Esophagus muscularis mucosa (tissue), 4 donors: ENCODE measurements at regions not wholly inside any gene's neighbourhood (a gene's known extent, or its start where the extent isn't known, plus 50 kb on each side); places are given as distances from the start of the nearest gene placed in this dataset.

Source experiments
- DNase-seq: peaks from one replicate; pipeline ENCODE4 v3.0.0-alpha.2; 2017; ENCODE audit errors: extremely low spot score
- H3K27ac ChIP-seq, 4 donors: fragments of 200-600 bp; sonication (generic); replicated peaks in 1 of 4; 1 replicate in 3 of 4; 2 replicates in 1 of 4; pipeline ENCODE4 v1.5.1; 2016 to 2019; ENCODE audit warnings: mild to moderate bottlenecking in 1 of 4
- H3K27me3 ChIP-seq, 4 donors: fragments of 200-600 bp; sonication (generic); one replicate each; pipeline versions ENCODE4 v1.5.1 to v1.6.0; 2016 to 2019
- H3K36me3 ChIP-seq, 4 donors: fragments of 200-600 bp; sonication (generic); one replicate each; pipeline ENCODE4 v1.5.1; 2016 to 2019
- H3K4me1 ChIP-seq, 4 donors: fragments of 200-600 bp; sonication (generic); one replicate each; pipeline ENCODE4 v1.5.1; 2016 to 2019
- H3K4me3 ChIP-seq, 4 donors: fragments of 200-600 bp; sonication (generic); 1 replicate in 2 of 4; 2 replicates in 2 of 4; pipeline ENCODE4 v1.5.1; 2016 to 2019; ENCODE audit warnings: mild to moderate bottlenecking in 4 of 4, moderate library complexity in 1 of 4
- H3K9me3 ChIP-seq, 4 donors: fragments of 200-600 bp; sonication (generic); 1 replicate in 3 of 4; 2 replicates in 1 of 4; pipeline ENCODE4 v1.5.1; 2016 to 2019
- CTCF ChIP-seq, 3 experiments: fragments of 200-600 bp in 2 of 3; fragments of 450-650 bp in 1 of 3; sonication (generic) in 2 of 3; IDR thresholded peaks; one replicate each; pipeline ENCODE4 v1.5.1; 2017 to 2019; ENCODE audit warnings: antibody characterized with exemption in 3 of 3, mild to moderate bottlenecking in 2 of 3, moderate library complexity in 1 of 3
- EP300 ChIP-seq: sonication (generic); formaldehyde crosslinking; IDR thresholded peaks from one replicate; pipeline ENCODE4 v1.6.1; 2017; ENCODE audit warnings: antibody characterized with exemption
- POLR2A ChIP-seq: fragments of 450-650 bp; IDR thresholded peaks from one replicate; pipeline ENCODE4 v1.6.1; 2017; ENCODE audit warnings: antibody characterized with exemption, moderate library complexity, mild to moderate bottlenecking, low read depth
- POLR2AphosphoS5 ChIP-seq, 2 donors: sonication (generic); formaldehyde crosslinking; IDR thresholded peaks; one replicate each; pipeline ENCODE4 v1.6.1; 2017; ENCODE audit warnings: antibody characterized with exemption in 2 of 2
- WGBS: methylation state at CpG from one replicate; pipeline ENCODE4 v1.1.5; 2018; 5-methylcytosine and 5-hydroxymethylcytosine counted together
- intact Hi-C: fragments of 100-400 bp; cut with DNase I; formaldehyde crosslinking; loops from one replicate; pipeline ENCODE4 v1.15.1; 2023

GRCh38 chr17:53141731-53142130 lies 681.0 kb upstream of the KIF2B start:
- no peaks in the 10 kb centered on the region for H3K36me3 ChIP-seq
- no peak overlapping the region for H3K4me3 ChIP-seq
- no peaks in the 10 kb centered on the region for H3K9me3 ChIP-seq
- no peak overlapping the region for H3K27ac ChIP-seq
- DNase-seq: no peak
- H3K27me3 ChIP-seq: no peaks in the 10 kb centered on the region
- H3K4me1 ChIP-seq: peaks cover 0 to 9% (median 0%) of the 10 kb centered on the region in 4 donors
- TF ChIP-seq POLR2AphosphoS5 (IDR thresholded peaks at IDR 0.05) (no peak), EP300 (no peak), CTCF (IDR thresholded peaks at IDR 0.05) (no peak), POLR2A (no peak)
- intact Hi-C loops: no loop called here
- WGBS: 83% methylated on average over 3 of the region's 3 CpGs

- Histone ChIP-seq H3K4me1 (peaks cover 0 to 9% (median 0%) of the 10 kb centered on the region in 4 donors), H3K4me3 (no peak overlapping the region), H3K27ac (no peak overlapping the region), H3K36me3 (no peaks in the 10 kb centered on the region), H3K27me3 (no peaks in the 10 kb centered on the region), H3K9me3 (no peaks in the 10 kb centered on the region)
- intact Hi-C loops: no loop called here
- TF ChIP-seq EP300 (no peak), POLR2A (no peak), POLR2AphosphoS5 (IDR thresholded peaks at IDR 0.05) (no peak), CTCF (IDR thresholded peaks at IDR 0.05) (no peak)
- WGBS: 58% methylated on average over 3 of the region's 3 CpGs
- no peak for DNase-seq
Measured at GRCh38 chr17:53141280-53141679, 681.4 kb upstream of the KIF2B start.

- H3K4me1 ChIP-seq: peaks cover 0 to 9% (median 0%) of the 10 kb centered on the region in 4 donors
- H3K9me3 ChIP-seq: no peaks in the 10 kb centered on the region
- H3K36me3 ChIP-seq: no peaks in the 10 kb centered on the region
- H3K27ac ChIP-seq: no peak overlapping the region
- intact Hi-C loops: no loop called here
- no peaks in the 10 kb centered on the region for H3K27me3 ChIP-seq
- TF ChIP-seq POLR2A (no peak), EP300 (no peak), CTCF (IDR thresholded peaks at IDR 0.05) (no peak), POLR2AphosphoS5 (IDR thresholded peaks at IDR 0.05) (no peak)
- DNase-seq: no peak
- no peak overlapping the region for H3K4me3 ChIP-seq
Measured at GRCh38 chr17:53137869-53138268, 684.9 kb upstream of the KIF2B start.

- Histone ChIP-seq H3K4me3 (no peak overlapping the region), H3K27me3 (no peaks in the 10 kb centered on the region), H3K27ac (no peak overlapping the region), H3K4me1 (peaks cover 0 to 9% (median 0%) of the 10 kb centered on the region in 4 donors), H3K36me3 (no peaks in the 10 kb centered on the region), H3K9me3 (no peaks in the 10 kb centered on the region)
- 48% methylated on average over 3 of the region's 3 CpGs for WGBS
- DNase-seq: no peak
- intact Hi-C loops: no loop called here
- TF ChIP-seq EP300: no peak
- TF ChIP-seq CTCF (IDR thresholded peaks at IDR 0.05): no peak
- TF ChIP-seq POLR2AphosphoS5 (IDR thresholded peaks at IDR 0.05): no peak
- no peak for TF ChIP-seq POLR2A
Measured at GRCh38 chr17:53135969-53136368, 686.8 kb upstream of the KIF2B start.

GRCh38 chr17:53134548-53134947 lies 688.2 kb upstream of the KIF2B start:
- H3K27me3 ChIP-seq: no peaks in the 10 kb centered on the region
- no peak for DNase-seq
- intact Hi-C loops: no loop called here
- TF ChIP-seq EP300 (no peak), POLR2A (no peak), POLR2AphosphoS5 (IDR thresholded peaks at IDR 0.05) (no peak), CTCF (IDR thresholded peaks at IDR 0.05) (no peak)
- 79% methylated on average over 5 of the region's 5 CpGs for WGBS
- H3K9me3 ChIP-seq: no peaks in the 10 kb centered on the region
- no peak overlapping the region for H3K4me3 ChIP-seq
- no peak overlapping the region for H3K27ac ChIP-seq
- H3K4me1 ChIP-seq: peaks cover 0 to 9% (median 0%) of the 10 kb centered on the region in 4 donors
- H3K36me3 ChIP-seq: no peaks in the 10 kb centered on the region
